Mesenchymal stem cell (in vitro differentiated cells and primary cell): ENCODE measurements at regions not wholly inside any gene's neighbourhood (a gene's known extent, or its start where the extent isn't known, plus 50 kb on each side); places are given as distances from the start of the nearest gene placed in this dataset.

Experiments used
- DNase-seq: peaks from one replicate; pipeline ENCODE4 v3.0.0-alpha.2; 2013
- H2AFZ ChIP-seq: one replicate; pipeline ENCODE4 v1.6.1; 2013; ENCODE audit warnings: low read depth, mild to moderate bottlenecking, control low read depth, inconsistent platforms, low read length, moderate library complexity
- H2AK5ac ChIP-seq: 2 replicates; pipeline ENCODE4 v1.6.1; 2013; ENCODE audit warnings: low read length, moderate library complexity, mild to moderate bottlenecking, inconsistent platforms; ENCODE audit not compliant: severe bottlenecking
- H2BK120ac ChIP-seq: one replicate; pipeline ENCODE4 v1.6.1; 2013; ENCODE audit warnings: low read depth, mild to moderate bottlenecking, inconsistent platforms, low read length, moderate library complexity
- H2BK12ac ChIP-seq, 2 experiments: one replicate each; pipeline ENCODE4 v1.6.1; 2013; ENCODE audit warnings: inconsistent platforms in 2 of 2, low read length in 2 of 2, mild to moderate bottlenecking in 2 of 2, moderate library complexity in 2 of 2, control low read depth in 1 of 2
- H2BK15ac ChIP-seq: one replicate; pipeline ENCODE4 v1.6.1; 2013; ENCODE audit warnings: mild to moderate bottlenecking, low read depth, inconsistent platforms; ENCODE audit not compliant: poor library complexity, severe bottlenecking
- H2BK5ac ChIP-seq: 2 replicates; pipeline ENCODE4 v1.6.1; 2013; ENCODE audit warnings: low read depth, mild to moderate bottlenecking, low read length, control low read depth, inconsistent platforms; ENCODE audit not compliant: poor library complexity, severe bottlenecking
- H3K14ac ChIP-seq, 2 experiments: one replicate each; pipeline ENCODE4 v1.6.1; 2013; ENCODE audit warnings: inconsistent platforms in 2 of 2, low read length in 2 of 2, control low read depth in 1 of 2, mild to moderate bottlenecking in 1 of 2, moderate library complexity in 1 of 2
- H3K18ac ChIP-seq, 2 experiments: one replicate each; pipeline ENCODE4 v1.6.1; 2013; ENCODE audit warnings: inconsistent platforms in 2 of 2, low read length in 2 of 2, control low read depth in 1 of 2, low read depth in 1 of 2, mild to moderate bottlenecking in 1 of 2
- H3K23ac ChIP-seq, 2 experiments: one replicate each; pipeline ENCODE4 v1.6.1; 2013; ENCODE audit warnings: inconsistent platforms in 2 of 2, low read length in 2 of 2, mild to moderate bottlenecking in 2 of 2, moderate library complexity in 2 of 2, control low read depth in 1 of 2
- H3K27ac ChIP-seq: 2 replicates; pipeline ENCODE4 v1.5.1; 2013; ENCODE audit warnings: mild to moderate bottlenecking, moderate library complexity, low read length, control low read depth, inconsistent platforms; ENCODE audit not compliant: poor library complexity, severe bottlenecking
- H3K27me3 ChIP-seq, 2 experiments: 2 replicates each; pipeline versions ENCODE4 v1.6.1 to v1.7.0; 2013; ENCODE audit warnings: low read length in 2 of 2, mild to moderate bottlenecking in 2 of 2, moderate library complexity in 2 of 2, control low read depth in 1 of 2, inconsistent platforms in 1 of 2; ENCODE audit not compliant: control insufficient read depth in 1 of 2, insufficient read depth in 1 of 2
- H3K36me3 ChIP-seq, 2 experiments: 2 replicates each; pipeline versions ENCODE4 v1.6.1 to v1.7.0; 2013; ENCODE audit warnings: low read length in 2 of 2, control low read depth in 1 of 2, inconsistent platforms in 1 of 2, low read depth in 1 of 2, mild to moderate bottlenecking in 1 of 2; ENCODE audit not compliant: insufficient read depth in 2 of 2, control insufficient read depth in 1 of 2
- H3K4ac ChIP-seq, 2 experiments: one replicate each; pipeline ENCODE4 v1.6.1; 2013; ENCODE audit warnings: inconsistent platforms in 2 of 2, low read length in 2 of 2, mild to moderate bottlenecking in 2 of 2, moderate library complexity in 2 of 2, control low read depth in 1 of 2, low read depth in 1 of 2
- H3K4me1 ChIP-seq: 2 replicates; pipeline ENCODE4 v1.6.1; 2013; ENCODE audit warnings: low read depth, low read length, control low read depth; ENCODE audit not compliant: control insufficient read depth, insufficient read depth
- H3K4me2 ChIP-seq: 2 replicates; pipeline ENCODE4 v1.6.1; 2013; ENCODE audit warnings: low read length, mild to moderate bottlenecking, inconsistent platforms; ENCODE audit not compliant: poor library complexity, severe bottlenecking
- H3K4me3 ChIP-seq, 2 experiments: 2 replicates each; pipeline versions ENCODE4 v1.5.1 to v1.7.0; 2013; ENCODE audit warnings: low read length in 2 of 2, mild to moderate bottlenecking in 2 of 2, control low read depth in 1 of 2, low read depth in 1 of 2; ENCODE audit not compliant: insufficient read depth in 1 of 2
- H3K79me1 ChIP-seq: replicated peaks from 2 replicates; pipeline ENCODE4 v1.6.1; 2013; ENCODE audit warnings: mild to moderate bottlenecking, control low read depth, low read length, inconsistent platforms; ENCODE audit not compliant: poor library complexity, severe bottlenecking
- H3K9ac ChIP-seq: 2 replicates; pipeline ENCODE4 v1.7.0; 2013; ENCODE audit warnings: mild to moderate bottlenecking, low read length, moderate library complexity
- H3K9me3 ChIP-seq: 2 replicates; pipeline ENCODE4 v1.7.0; 2013; ENCODE audit warnings: mild to moderate bottlenecking, low read length; ENCODE audit not compliant: control insufficient read depth
- H4K8ac ChIP-seq: one replicate; pipeline ENCODE4 v1.6.1; 2013; ENCODE audit warnings: inconsistent platforms, mild to moderate bottlenecking, low read length, moderate library complexity
- H4K91ac ChIP-seq: one replicate; pipeline ENCODE4 v1.6.1; 2013; ENCODE audit warnings: mild to moderate bottlenecking, low read length, inconsistent platforms
- WGBS: methylation state at CpG from one replicate; pipeline ENCODE4 v1.1.7; 2013; ENCODE audit warnings: mixed read lengths; 5-methylcytosine and 5-hydroxymethylcytosine counted together

- Histone ChIP-seq H2BK12ac (no peak overlapping the region), H2BK5ac (no peak overlapping the region), H3K9ac (no peak overlapping the region), H3K36me3 (no peaks in the 10 kb centered on the region), H3K4ac (no peak overlapping the region), H4K8ac (no peak overlapping the region), H3K23ac (no peak overlapping the region), H3K27ac (no peak overlapping the region), H3K14ac (no peak overlapping the region), H3K4me2 (no peak overlapping the region), H3K27me3 (no peaks in the 10 kb centered on the region), H2BK120ac (no peak overlapping the region), H4K91ac (no peak overlapping the region), H2AK5ac (no peak overlapping the region), H2BK15ac (no peak overlapping the region), H3K9me3 (no peaks in the 10 kb centered on the region), H3K4me1 (peaks cover 2% of the 10 kb centered on the region), H3K18ac (no peak overlapping the region), H3K79me1 (no peaks in the 10 kb centered on the region), H2AFZ (no peak overlapping the region), H3K4me3 (no peak overlapping the region)
- no peak for DNase-seq
- 92% methylated on average over 3 of the region's 4 CpGs for WGBS
These were observed 236.2 kb downstream of the IKZF2 start for GRCh38 chr2:212915121-212915782.

- no peaks in the 10 kb centered on the region for H3K36me3 ChIP-seq
- no peak overlapping the region for H3K18ac ChIP-seq
- no peak overlapping the region for H4K8ac ChIP-seq
- H3K79me1 ChIP-seq, result no peaks in the 10 kb centered on the region
- H3K4me1 ChIP-seq, result peaks cover 2% of the 10 kb centered on the region
- no peak overlapping the region for H3K9ac ChIP-seq
- H2BK15ac ChIP-seq, result no peak overlapping the region
- H3K14ac ChIP-seq, result no peak overlapping the region
- H2BK12ac ChIP-seq, result no peak overlapping the region
- H3K4me3 ChIP-seq, result no peak overlapping the region
- H3K4ac ChIP-seq, result no peak overlapping the region
- no peaks in the 10 kb centered on the region for H3K9me3 ChIP-seq
- no peak overlapping the region for H3K23ac ChIP-seq
- DNase-seq, result no peak
- no peak overlapping the region for H2AK5ac ChIP-seq
- H2AFZ ChIP-seq, result no peak overlapping the region
- no peaks in the 10 kb centered on the region for H3K27me3 ChIP-seq
- no peak overlapping the region for H2BK120ac ChIP-seq
- H3K27ac ChIP-seq, result no peak overlapping the region
- 100% methylated on average over 2 of the region's 3 CpGs for WGBS
- H3K4me2 ChIP-seq, result no peak overlapping the region
- no peak overlapping the region for H2BK5ac ChIP-seq
- H4K91ac ChIP-seq, result no peak overlapping the region
These were observed 237.0 kb downstream of the IKZF2 start for GRCh38 chr2:212914392-212914791.

GRCh38 chr2:212913640-212914306, 237.6 kb downstream of the IKZF2 start:
- no peak overlapping the region for H2BK120ac ChIP-seq
- WGBS, result 50% methylated on average over 5 of the region's 6 CpGs
- H3K36me3 ChIP-seq, result no peaks in the 10 kb centered on the region
- H4K8ac ChIP-seq, result no peak overlapping the region
- no peak overlapping the region for H3K27ac ChIP-seq
- no peak overlapping the region for H3K14ac ChIP-seq
- H3K18ac ChIP-seq, result no peak overlapping the region
- no peak overlapping the region for H2BK12ac ChIP-seq
- no peaks in the 10 kb centered on the region for H3K27me3 ChIP-seq
- no peak overlapping the region for H2AFZ ChIP-seq
- H3K79me1 ChIP-seq, result no peaks in the 10 kb centered on the region
- H2BK15ac ChIP-seq, result no peak overlapping the region
- no peak for DNase-seq
- no peak overlapping the region for H2BK5ac ChIP-seq
- H3K9ac ChIP-seq, result peak overlapping the region; percentile 81
- H3K4ac ChIP-seq, result no peak overlapping the region
- no peak overlapping the region for H3K4me3 ChIP-seq
- H3K9me3 ChIP-seq, result no peaks in the 10 kb centered on the region
- H3K23ac ChIP-seq, result no peak overlapping the region
- no peak overlapping the region for H3K4me2 ChIP-seq
- H3K4me1 ChIP-seq, result peaks cover 2% of the 10 kb centered on the region
- no peak overlapping the region for H2AK5ac ChIP-seq
- no peak overlapping the region for H4K91ac ChIP-seq

GRCh38 chr2:212912445-212913103, 238.8 kb downstream of the IKZF2 start:
- no peaks in the 10 kb centered on the region for H3K36me3 ChIP-seq
- no peak overlapping the region for H2AK5ac ChIP-seq
- no peak overlapping the region for H2BK15ac ChIP-seq
- no peak overlapping the region for H3K4me2 ChIP-seq
- H2BK12ac ChIP-seq, result peak overlapping the region in 1 of 2 experiments; percentile 10
- peak overlapping the region in 1 of 2 experiments; percentile 13 for H3K18ac ChIP-seq
- H3K9ac ChIP-seq, result peak overlapping the region; percentile 81
- H3K27me3 ChIP-seq, result no peaks in the 10 kb centered on the region
- no peak overlapping the region for H3K4ac ChIP-seq
- no peaks in the 10 kb centered on the region for H3K79me1 ChIP-seq
- no peaks in the 10 kb centered on the region for H3K9me3 ChIP-seq
- H3K14ac ChIP-seq, result no peak overlapping the region
- H2AFZ ChIP-seq, result no peak overlapping the region
- no peak overlapping the region for H4K91ac ChIP-seq
- H4K8ac ChIP-seq, result no peak overlapping the region
- DNase-seq, result peak; percentile 61
- H2BK120ac ChIP-seq, result no peak overlapping the region
- WGBS, result 89% methylated on average over 6 of the region's 7 CpGs
- H3K4me3 ChIP-seq, result peak overlapping the region in 1 of 2 experiments; percentile 2
- H3K27ac ChIP-seq, result no peak overlapping the region
- no peak overlapping the region for H2BK5ac ChIP-seq
- no peak overlapping the region for H3K23ac ChIP-seq
- peaks cover 2% of the 10 kb centered on the region for H3K4me1 ChIP-seq
